BJ (cell line): ENCODE measurements at regions not wholly inside any gene's neighbourhood (a gene's known extent, or its start where the extent isn't known, plus 50 kb on each side); places are given as distances from the start of the nearest gene placed in this dataset.
"Not testable (repeated sequence)": the region's sequence is repeated elsewhere in the genome, so short reads cannot be mapped to it uniquely, and the experiment has no call there.

Source experiments
- CTCF ChIA-PET: fragments of 350-600 bp; formaldehyde crosslinking; extraction: SDS; loops from one replicate; lab custom pipeline; 2021; ENCODE audit warnings: antibody characterized with exemption, inconsistent platforms; lab: Yijun Ruan, JAX
- POLR2A ChIA-PET: fragments of 300-600 bp; sonication (Branson Sonifier 250); formaldehyde crosslinking; extraction: SDS; loops from one replicate; lab custom pipeline; 2021; ENCODE audit warnings: antibody characterized with exemption; lab: Charles Lee
- DNase-seq: peaks from one replicate; pipeline ENCODE4 v3.0.0-alpha.2; 2011; ENCODE audit warnings: low read depth
- H3K27me3 ChIP-seq: 2 replicates; pipeline ENCODE4 v1.6.0; 2011; ENCODE audit warnings: low read length; ENCODE audit not compliant: control insufficient read depth, insufficient read depth
- H3K36me3 ChIP-seq: 2 replicates; pipeline ENCODE4 v1.5.1; 2011; ENCODE audit warnings: low read length; ENCODE audit not compliant: control insufficient read depth, insufficient read depth
- H3K4me3 ChIP-seq: 2 replicates; pipeline ENCODE4 v1.5.1; 2011; ENCODE audit warnings: low read depth, mild to moderate bottlenecking, control low read depth, low read length
- CTCF ChIP-seq: IDR thresholded peaks from 2 replicates; pipeline ENCODE4 v1.5.1; 2011; ENCODE audit warnings: low read depth, mild to moderate bottlenecking, control low read depth, inconsistent platforms, low read length, moderate library complexity; ENCODE audit not compliant: insufficient read depth

GRCh38 chr3:127491323-127491722, 99.2 kb downstream of the TPRA1 start:
- no peak for DNase-seq
- Histone ChIP-seq H3K4me3 (no peak overlapping the region), H3K27me3 (peaks cover 2% of the 10 kb centered on the region), H3K36me3 (no peaks in the 10 kb centered on the region)
- CTCF ChIA-PET = no interaction called here
- TF ChIP-seq CTCF = no peak
- POLR2A ChIA-PET = no interaction called here

- H3K27me3 ChIP-seq, H3K4me3 ChIP-seq, POLR2A ChIA-PET, CTCF ChIA-PET, H3K36me3 ChIP-seq, DNase-seq: not testable (repeated sequence)
Observed at GRCh38 chr3:127491024-127491305, 99.6 kb downstream of the TPRA1 start.

- no peak for DNase-seq
- peaks cover 2% of the 10 kb centered on the region for H3K27me3 ChIP-seq
- H3K4me3 ChIP-seq = no peak overlapping the region
- CTCF ChIA-PET = no interaction called here
- H3K36me3 ChIP-seq = no peaks in the 10 kb centered on the region
- POLR2A ChIA-PET = no interaction called here
- TF ChIP-seq CTCF = no peak
Observed at GRCh38 chr3:127490271-127491023, 100.1 kb downstream of the TPRA1 start.

- POLR2A ChIA-PET = no interaction called here
- CTCF ChIA-PET = no interaction called here
Observed at GRCh38 chr3:127489357-127489756, 101.2 kb downstream of the TPRA1 start.

GRCh38 chr3:127488740-127489139, 101.8 kb downstream of the TPRA1 start:
- Histone ChIP-seq H3K36me3 (no peaks in the 10 kb centered on the region), H3K27me3 (peaks cover 2% of the 10 kb centered on the region), H3K4me3 (no peak overlapping the region)
- no peak for DNase-seq
- no peak for TF ChIP-seq CTCF
- ChIA-PET CTCF (no interaction called here), POLR2A (no interaction called here)

More at GRCh38 chr3:127489357-127489756, 101.2 kb downstream of the TPRA1 start:
- Histone ChIP-seq H3K27me3 (peaks cover 2% of the 10 kb centered on the region), H3K4me3 (no peak overlapping the region), H3K36me3 (no peaks in the 10 kb centered on the region)
- DNase-seq = no peak
- no peak for TF ChIP-seq CTCF

- no peak for DNase-seq
- Histone ChIP-seq H3K4me3 (no peak overlapping the region), H3K36me3 (no peaks in the 10 kb centered on the region), H3K27me3 (peaks cover 1% of the 10 kb centered on the region)
- ChIA-PET POLR2A (no interaction called here), CTCF (no interaction called here)
- TF ChIP-seq CTCF = no peak
Observed at GRCh38 chr3:127488141-127488672, 102.3 kb downstream of the TPRA1 start.
